GM23338 (cell line): ENCODE measurements at regions not wholly inside any gene's neighbourhood (a gene's known extent, or its start where the extent isn't known, plus 50 kb on each side); places are given as distances from the start of the nearest gene placed in this dataset.

Source experiments
- ATAC-seq: fragments of 200-7000 bp; cut with Tn5 transposase; 3 replicates; pipeline ENCODE4 v1.9.1; 2020
- DNase-seq: peaks from one replicate; pipeline ENCODE4 v3.0.0-alpha.2; 2015; ENCODE audit warnings: low spot score
- H2AFZ ChIP-seq: fragments of 200-600 bp; sonication (generic); 2 replicates; pipeline ENCODE4 v1.8.0; 2016; ENCODE audit warnings: antibody characterized with exemption, mild to moderate bottlenecking, moderate library complexity
- H3F3A ChIP-seq: fragments of 200-600 bp; sonication (generic); replicated peaks from 2 replicates; pipeline ENCODE4 v1.8.0; 2017; ENCODE audit warnings: antibody characterized with exemption, mixed run types, low read depth
- H3K27ac ChIP-seq: fragments of 200-600 bp; sonication (generic); 2 replicates; pipeline ENCODE4 v1.6.1; 2016; ENCODE audit warnings: low read depth
- H3K27me3 ChIP-seq: fragments of 200-600 bp; sonication (generic); 2 replicates; pipeline ENCODE4 v1.8.0; 2016; ENCODE audit warnings: mild to moderate bottlenecking, mixed run types, moderate library complexity; ENCODE audit not compliant: insufficient read depth
- H3K36me3 ChIP-seq: fragments of 200-600 bp; sonication (generic); 2 replicates; pipeline ENCODE4 v1.8.0; 2016; ENCODE audit warnings: mild to moderate bottlenecking; ENCODE audit not compliant: insufficient read depth
- H3K4me1 ChIP-seq: fragments of 200-600 bp; sonication (generic); 2 replicates; pipeline ENCODE4 v1.8.0; 2016; ENCODE audit warnings: mild to moderate bottlenecking, moderate library complexity; ENCODE audit not compliant: insufficient read depth
- H3K4me2 ChIP-seq: fragments of 200-600 bp; sonication (generic); 2 replicates; pipeline ENCODE4 v1.7.1; 2017; ENCODE audit warnings: mixed run types
- H3K4me3 ChIP-seq: fragments of 200-600 bp; sonication (generic); 2 replicates; pipeline ENCODE4 v1.6.1; 2016; ENCODE audit warnings: mixed run types
- H3K79me2 ChIP-seq: fragments of 200-600 bp; sonication (generic); replicated peaks from 2 replicates; pipeline ENCODE4 v1.8.0; 2017; ENCODE audit warnings: mild to moderate bottlenecking; ENCODE audit not compliant: insufficient read depth
- H3K9me2 ChIP-seq: fragments of 200-600 bp; sonication (generic); 2 replicates; pipeline ENCODE4 v1.8.0; 2017; ENCODE audit not compliant: insufficient read depth
- H4K20me1 ChIP-seq: fragments of 200-600 bp; sonication (generic); replicated peaks from 2 replicates; pipeline ENCODE4 v1.8.0; 2017; ENCODE audit warnings: mild to moderate bottlenecking; ENCODE audit not compliant: insufficient read depth
- H3K27ac Mint-ChIP-seq: 2 replicates; pipeline ENCODE4 v1.8.0; 2020; ENCODE audit warnings: inconsistent platforms, mild to moderate bottlenecking, moderate library complexity, mixed read lengths
- H3K27me3 Mint-ChIP-seq: 3 replicates; pipeline ENCODE4 v1.8.0; 2022; ENCODE audit warnings: low read depth, mild to moderate bottlenecking, moderate library complexity, mixed read lengths, inconsistent platforms; ENCODE audit not compliant: insufficient read depth, poor library complexity
- H3K36me3 Mint-ChIP-seq: 3 replicates; pipeline ENCODE4 v1.8.0; 2021; ENCODE audit warnings: low read depth, mild to moderate bottlenecking, inconsistent platforms, moderate library complexity, mixed read lengths
- H3K4me1 Mint-ChIP-seq: 3 replicates; pipeline ENCODE4 v1.8.0; 2020; ENCODE audit warnings: mild to moderate bottlenecking, inconsistent platforms, mixed read lengths
- H3K4me3 Mint-ChIP-seq: 3 replicates; pipeline ENCODE4 v1.8.0; 2021; ENCODE audit warnings: moderate library complexity, mild to moderate bottlenecking, inconsistent platforms, mixed read lengths
- H3K9me3 Mint-ChIP-seq: 3 replicates; pipeline ENCODE4 v1.8.0; 2020; ENCODE audit warnings: moderate library complexity, mild to moderate bottlenecking, inconsistent platforms, mixed read lengths
- CREB1 ChIP-seq: fragments of 250-450 bp; sonication (Bioruptor Pico); IDR thresholded peaks from 2 replicates; pipeline ENCODE4 v1.5.0; 2020; ENCODE audit warnings: low read depth, mild to moderate bottlenecking, moderate library complexity
- EZH2 ChIP-seq: fragments of 200-600 bp; sonication (generic); IDR thresholded peaks from one replicate; pipeline ENCODE4 v1.8.0; 2017; ENCODE audit warnings: antibody characterized with exemption, mild to moderate bottlenecking, low read depth; ENCODE audit not compliant: unreplicated experiment
- JUNB ChIP-seq: IDR thresholded peaks from one replicate; pipeline ENCODE4 v1.6.1; 2016; ENCODE audit warnings: antibody characterized with exemption; ENCODE audit not compliant: unreplicated experiment
- NANOG ChIP-seq: IDR thresholded peaks from 2 replicates; pipeline ENCODE4 v1.6.1; 2016; ENCODE audit warnings: antibody characterized with exemption, borderline replicate concordance
- POLR2AphosphoS5 ChIP-seq: IDR thresholded peaks from 2 replicates; pipeline ENCODE4 v1.6.1; 2016; ENCODE audit warnings: antibody characterized with exemption, low read depth
- STAT1 ChIP-seq: IDR thresholded peaks from one replicate; pipeline ENCODE4 v1.6.1; 2016; ENCODE audit warnings: antibody characterized with exemption; ENCODE audit not compliant: unreplicated experiment
- ZNF114 ChIP-seq: fragments of 250-450 bp; sonication (Bioruptor Pico); IDR thresholded peaks from 2 replicates; pipeline ENCODE4 v1.5.0; 2020; ENCODE audit warnings: mild to moderate bottlenecking, moderate library complexity
- ZNF331 ChIP-seq: fragments of 250-450 bp; sonication (Bioruptor Pico); IDR thresholded peaks from 2 replicates; pipeline ENCODE4 v1.5.0; 2020; ENCODE audit warnings: low read depth, mild to moderate bottlenecking, moderate library complexity
- TF ChIP-seq, protein P1 (sequence below), 2 experiments: fragments of 200-600 bp in 1 of 2; sonication (generic) in 1 of 2; conservative IDR thresholded peaks; 2 replicates each; pipeline versions ENCODE4 v1.5.1 to v1.6.1; 2016 to 2017; ENCODE audit warnings: antibody characterized with exemption in 2 of 2, low read depth in 2 of 2, mild to moderate bottlenecking in 2 of 2, moderate library complexity in 1 of 2
- TF ChIP-seq, protein P2 (sequence below): IDR thresholded peaks from one replicate; pipeline ENCODE4 v1.6.1; 2018; ENCODE audit warnings: antibody characterized with exemption; ENCODE audit not compliant: unreplicated experiment
- TF ChIP-seq, protein P3 (sequence below): fragments of 250-450 bp; sonication (Bioruptor Pico); IDR thresholded peaks from 2 replicates; pipeline ENCODE4 v1.5.0; 2020; ENCODE audit warnings: mild to moderate bottlenecking, moderate library complexity

DNA sequence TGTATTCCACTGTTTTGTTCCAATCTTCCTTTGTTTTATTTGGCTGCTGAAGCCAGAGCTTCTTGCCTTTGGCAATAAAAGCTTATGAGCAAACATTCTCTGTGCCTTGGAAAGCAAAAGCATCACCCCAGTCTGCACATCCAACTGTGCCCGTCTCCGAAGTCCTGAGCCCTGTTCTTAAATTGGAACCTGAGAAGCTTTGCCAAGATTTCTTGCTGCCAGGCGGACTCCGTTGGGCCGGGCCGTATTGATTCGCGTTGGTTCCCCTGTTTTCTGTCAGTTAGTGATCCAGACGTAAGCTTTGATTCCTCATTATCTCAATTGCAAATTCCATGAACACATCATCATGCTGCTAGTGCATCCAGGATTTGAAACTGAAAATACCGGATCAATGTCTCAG is 793.0 kb downstream of the OLFM4 start (continued):
- TF ChIP-seq, protein P1, sequence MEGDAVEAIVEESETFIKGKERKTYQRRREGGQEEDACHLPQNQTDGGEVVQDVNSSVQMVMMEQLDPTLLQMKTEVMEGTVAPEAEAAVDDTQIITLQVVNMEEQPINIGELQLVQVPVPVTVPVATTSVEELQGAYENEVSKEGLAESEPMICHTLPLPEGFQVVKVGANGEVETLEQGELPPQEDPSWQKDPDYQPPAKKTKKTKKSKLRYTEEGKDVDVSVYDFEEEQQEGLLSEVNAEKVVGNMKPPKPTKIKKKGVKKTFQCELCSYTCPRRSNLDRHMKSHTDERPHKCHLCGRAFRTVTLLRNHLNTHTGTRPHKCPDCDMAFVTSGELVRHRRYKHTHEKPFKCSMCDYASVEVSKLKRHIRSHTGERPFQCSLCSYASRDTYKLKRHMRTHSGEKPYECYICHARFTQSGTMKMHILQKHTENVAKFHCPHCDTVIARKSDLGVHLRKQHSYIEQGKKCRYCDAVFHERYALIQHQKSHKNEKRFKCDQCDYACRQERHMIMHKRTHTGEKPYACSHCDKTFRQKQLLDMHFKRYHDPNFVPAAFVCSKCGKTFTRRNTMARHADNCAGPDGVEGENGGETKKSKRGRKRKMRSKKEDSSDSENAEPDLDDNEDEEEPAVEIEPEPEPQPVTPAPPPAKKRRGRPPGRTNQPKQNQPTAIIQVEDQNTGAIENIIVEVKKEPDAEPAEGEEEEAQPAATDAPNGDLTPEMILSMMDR (conservative IDR thresholded peaks at IDR 0.05; ENCODE audit: low read depth in 2 of 2), result no peak
- TF ChIP-seq STAT1 (no peak), ZNF331 (no peak), POLR2AphosphoS5 (no peak)

DNA sequence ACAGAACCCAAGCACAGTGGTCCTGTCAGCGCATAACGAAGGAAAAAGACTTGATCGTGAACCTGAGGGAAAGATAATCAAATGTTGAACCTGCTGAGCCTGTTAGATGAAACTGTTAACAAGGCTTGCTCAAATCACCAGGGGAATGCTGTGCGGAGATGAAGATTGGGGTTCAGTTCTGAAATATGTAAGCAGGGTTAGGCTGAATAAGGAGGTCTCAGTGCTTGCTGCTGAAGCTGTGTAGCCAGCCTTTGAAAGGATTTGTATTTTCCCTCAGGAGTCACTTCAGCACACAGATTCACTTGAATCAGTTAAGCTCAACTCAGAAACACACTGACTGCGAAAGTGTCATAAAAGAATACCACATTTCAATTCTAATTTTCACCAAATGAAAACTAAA is 793.5 kb downstream of the OLFM4 start:
- H3K9me2 ChIP-seq, result no peaks in the 10 kb centered on the region
- no peaks in the 10 kb centered on the region for H3K36me3 ChIP-seq
- no peaks in the 10 kb centered on the region for H3K4me1 ChIP-seq
- no peak overlapping the region for H3K4me3 ChIP-seq
- no peak for ATAC-seq
- H2AFZ ChIP-seq, result peak overlapping the region; percentile 64; the same call in 1 of the 2 replicates
- DNase-seq, result no peak
- H3K9me3 Mint-ChIP-seq, result no peaks in the 10 kb centered on the region
- no peaks in the 10 kb centered on the region for H3K27me3 ChIP-seq
- H3K4me3 Mint-ChIP-seq, result no peak overlapping the region
- TF ChIP-seq ZNF331 (no peak), CREB1 (no peak), JUNB (no peak), STAT1 (no peak), ZNF114 (CRISPR knock-in tag) (no peak), NANOG (no peak), EZH2 (no peak)
- TF ChIP-seq, protein P2, sequence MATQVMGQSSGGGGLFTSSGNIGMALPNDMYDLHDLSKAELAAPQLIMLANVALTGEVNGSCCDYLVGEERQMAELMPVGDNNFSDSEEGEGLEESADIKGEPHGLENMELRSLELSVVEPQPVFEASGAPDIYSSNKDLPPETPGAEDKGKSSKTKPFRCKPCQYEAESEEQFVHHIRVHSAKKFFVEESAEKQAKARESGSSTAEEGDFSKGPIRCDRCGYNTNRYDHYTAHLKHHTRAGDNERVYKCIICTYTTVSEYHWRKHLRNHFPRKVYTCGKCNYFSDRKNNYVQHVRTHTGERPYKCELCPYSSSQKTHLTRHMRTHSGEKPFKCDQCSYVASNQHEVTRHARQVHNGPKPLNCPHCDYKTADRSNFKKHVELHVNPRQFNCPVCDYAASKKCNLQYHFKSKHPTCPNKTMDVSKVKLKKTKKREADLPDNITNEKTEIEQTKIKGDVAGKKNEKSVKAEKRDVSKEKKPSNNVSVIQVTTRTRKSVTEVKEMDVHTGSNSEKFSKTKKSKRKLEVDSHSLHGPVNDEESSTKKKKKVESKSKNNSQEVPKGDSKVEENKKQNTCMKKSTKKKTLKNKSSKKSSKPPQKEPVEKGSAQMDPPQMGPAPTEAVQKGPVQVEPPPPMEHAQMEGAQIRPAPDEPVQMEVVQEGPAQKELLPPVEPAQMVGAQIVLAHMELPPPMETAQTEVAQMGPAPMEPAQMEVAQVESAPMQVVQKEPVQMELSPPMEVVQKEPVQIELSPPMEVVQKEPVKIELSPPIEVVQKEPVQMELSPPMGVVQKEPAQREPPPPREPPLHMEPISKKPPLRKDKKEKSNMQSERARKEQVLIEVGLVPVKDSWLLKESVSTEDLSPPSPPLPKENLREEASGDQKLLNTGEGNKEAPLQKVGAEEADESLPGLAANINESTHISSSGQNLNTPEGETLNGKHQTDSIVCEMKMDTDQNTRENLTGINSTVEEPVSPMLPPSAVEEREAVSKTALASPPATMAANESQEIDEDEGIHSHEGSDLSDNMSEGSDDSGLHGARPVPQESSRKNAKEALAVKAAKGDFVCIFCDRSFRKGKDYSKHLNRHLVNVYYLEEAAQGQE, result no peak
- TF ChIP-seq, protein P1 (conservative IDR thresholded peaks at IDR 0.05; ENCODE audit: low read depth in 2 of 2), result no peak
- TF ChIP-seq, protein P3, sequence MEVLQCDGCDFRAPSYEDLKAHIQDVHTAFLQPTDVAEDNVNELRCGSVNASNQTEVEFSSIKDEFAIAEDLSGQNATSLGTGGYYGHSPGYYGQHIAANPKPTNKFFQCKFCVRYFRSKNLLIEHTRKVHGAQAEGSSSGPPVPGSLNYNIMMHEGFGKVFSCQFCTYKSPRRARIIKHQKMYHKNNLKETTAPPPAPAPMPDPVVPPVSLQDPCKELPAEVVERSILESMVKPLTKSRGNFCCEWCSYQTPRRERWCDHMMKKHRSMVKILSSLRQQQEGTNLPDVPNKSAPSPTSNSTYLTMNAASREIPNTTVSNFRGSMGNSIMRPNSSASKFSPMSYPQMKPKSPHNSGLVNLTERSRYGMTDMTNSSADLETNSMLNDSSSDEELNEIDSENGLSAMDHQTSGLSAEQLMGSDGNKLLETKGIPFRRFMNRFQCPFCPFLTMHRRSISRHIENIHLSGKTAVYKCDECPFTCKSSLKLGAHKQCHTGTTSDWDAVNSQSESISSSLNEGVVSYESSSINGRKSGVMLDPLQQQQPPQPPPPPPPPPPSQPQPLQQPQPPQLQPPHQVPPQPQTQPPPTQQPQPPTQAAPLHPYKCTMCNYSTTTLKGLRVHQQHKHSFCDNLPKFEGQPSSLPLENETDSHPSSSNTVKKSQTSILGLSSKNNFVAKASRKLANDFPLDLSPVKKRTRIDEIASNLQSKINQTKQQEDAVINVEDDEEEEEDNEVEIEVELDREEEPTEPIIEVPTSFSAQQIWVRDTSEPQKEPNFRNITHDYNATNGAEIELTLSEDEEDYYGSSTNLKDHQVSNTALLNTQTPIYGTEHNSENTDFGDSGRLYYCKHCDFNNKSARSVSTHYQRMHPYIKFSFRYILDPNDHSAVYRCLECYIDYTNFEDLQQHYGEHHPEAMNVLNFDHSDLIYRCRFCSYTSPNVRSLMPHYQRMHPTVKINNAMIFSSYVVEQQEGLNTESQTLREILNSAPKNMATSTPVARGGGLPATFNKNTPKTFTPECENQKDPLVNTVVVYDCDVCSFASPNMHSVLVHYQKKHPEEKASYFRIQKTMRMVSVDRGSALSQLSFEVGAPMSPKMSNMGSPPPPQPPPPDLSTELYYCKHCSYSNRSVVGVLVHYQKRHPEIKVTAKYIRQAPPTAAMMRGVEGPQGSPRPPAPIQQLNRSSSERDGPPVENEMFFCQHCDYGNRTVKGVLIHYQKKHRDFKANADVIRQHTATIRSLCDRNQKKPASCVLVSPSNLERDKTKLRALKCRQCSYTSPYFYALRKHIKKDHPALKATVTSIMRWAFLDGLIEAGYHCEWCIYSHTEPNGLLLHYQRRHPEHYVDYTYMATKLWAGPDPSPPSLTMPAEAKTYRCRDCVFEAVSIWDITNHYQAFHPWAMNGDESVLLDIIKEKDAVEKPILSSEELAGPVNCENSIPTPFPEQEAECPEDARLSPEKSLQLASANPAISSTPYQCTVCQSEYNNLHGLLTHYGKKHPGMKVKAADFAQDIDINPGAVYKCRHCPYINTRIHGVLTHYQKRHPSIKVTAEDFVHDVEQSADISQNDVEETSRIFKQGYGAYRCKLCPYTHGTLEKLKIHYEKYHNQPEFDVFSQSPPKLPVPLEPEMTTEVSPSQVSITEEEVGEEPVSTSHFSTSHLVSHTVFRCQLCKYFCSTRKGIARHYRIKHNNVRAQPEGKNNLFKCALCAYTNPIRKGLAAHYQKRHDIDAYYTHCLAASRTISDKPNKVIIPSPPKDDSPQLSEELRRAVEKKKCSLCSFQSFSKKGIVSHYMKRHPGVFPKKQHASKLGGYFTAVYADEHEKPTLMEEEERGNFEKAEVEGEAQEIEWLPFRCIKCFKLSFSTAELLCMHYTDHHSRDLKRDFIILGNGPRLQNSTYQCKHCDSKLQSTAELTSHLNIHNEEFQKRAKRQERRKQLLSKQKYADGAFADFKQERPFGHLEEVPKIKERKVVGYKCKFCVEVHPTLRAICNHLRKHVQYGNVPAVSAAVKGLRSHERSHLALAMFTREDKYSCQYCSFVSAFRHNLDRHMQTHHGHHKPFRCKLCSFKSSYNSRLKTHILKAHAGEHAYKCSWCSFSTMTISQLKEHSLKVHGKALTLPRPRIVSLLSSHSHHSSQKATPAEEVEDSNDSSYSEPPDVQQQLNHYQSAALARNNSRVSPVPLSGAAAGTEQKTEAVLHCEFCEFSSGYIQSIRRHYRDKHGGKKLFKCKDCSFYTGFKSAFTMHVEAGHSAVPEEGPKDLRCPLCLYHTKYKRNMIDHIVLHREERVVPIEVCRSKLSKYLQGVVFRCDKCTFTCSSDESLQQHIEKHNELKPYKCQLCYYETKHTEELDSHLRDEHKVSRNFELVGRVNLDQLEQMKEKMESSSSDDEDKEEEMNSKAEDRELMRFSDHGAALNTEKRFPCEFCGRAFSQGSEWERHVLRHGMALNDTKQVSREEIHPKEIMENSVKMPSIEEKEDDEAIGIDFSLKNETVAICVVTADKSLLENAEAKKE, result no peak
- no peaks in the 10 kb centered on the region for H3K36me3 Mint-ChIP-seq
- H3F3A ChIP-seq, result no peaks in the 10 kb centered on the region
- H3K27ac ChIP-seq, result no peak overlapping the region
- H3K27me3 Mint-ChIP-seq, result no peaks in the 10 kb centered on the region
- H3K4me2 ChIP-seq, result no peak overlapping the region
- no peaks in the 10 kb centered on the region for H4K20me1 ChIP-seq
- H3K27ac Mint-ChIP-seq, result no peak overlapping the region
- H3K79me2 ChIP-seq, result no peaks in the 10 kb centered on the region
- H3K4me1 Mint-ChIP-seq, result no peaks in the 10 kb centered on the region
